PC-3 (cell line): ENCODE measurements at regions not wholly inside any gene's neighbourhood (a gene's known extent, or its start where the extent isn't known, plus 50 kb on each side); places are given as distances from the start of the nearest gene placed in this dataset.

Source experiments
- EZH2 ChIP-seq: fragments of 300-600 bp; sonication (generic); IDR thresholded peaks from one replicate; pipeline ENCODE4 v1.6.1; 2017; ENCODE audit warnings: antibody characterized with exemption, mild to moderate bottlenecking, low read length; ENCODE audit not compliant: unreplicated experiment
- TF ChIP-seq, protein P1 (sequence below): fragments of 300-600 bp; sonication (generic); conservative IDR thresholded peaks from 2 replicates; pipeline ENCODE4 v1.5.1; 2017; ENCODE audit warnings: antibody characterized with exemption, low read depth, mild to moderate bottlenecking, low read length

DNA sequence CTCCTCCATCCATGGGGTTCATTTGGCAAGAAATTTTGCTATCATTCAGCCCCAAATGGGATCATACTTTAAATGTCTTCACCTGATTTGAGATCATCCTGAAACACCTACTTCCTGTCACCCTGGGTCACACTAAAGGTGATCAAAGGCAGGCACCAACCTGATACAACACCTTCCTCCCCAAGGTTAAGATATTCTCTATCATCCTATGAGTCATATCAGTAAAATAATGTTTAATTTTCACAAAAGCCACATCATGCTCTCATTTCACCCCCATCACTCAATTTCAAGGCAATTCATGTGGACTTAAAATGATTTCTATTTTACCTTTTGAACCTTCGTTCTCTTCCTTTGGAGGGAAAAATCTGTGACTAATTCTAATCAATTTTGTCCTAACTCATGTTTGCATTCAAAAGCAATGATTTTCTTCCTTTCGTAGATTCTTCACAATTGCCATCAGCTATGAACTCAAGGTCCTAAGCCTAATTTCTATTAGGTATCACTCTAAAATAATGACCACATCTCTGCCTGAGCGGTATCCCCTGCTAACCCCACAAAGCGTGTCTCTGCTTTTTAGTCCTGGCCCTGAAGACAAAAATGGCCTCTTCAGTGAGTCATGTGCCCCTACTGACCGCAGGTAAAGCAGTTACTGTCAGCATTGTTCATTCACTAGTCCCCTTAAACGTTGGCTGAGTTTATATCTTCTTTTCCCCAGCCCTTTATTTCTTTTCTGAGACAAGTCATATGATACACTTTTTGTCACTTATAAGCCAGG, 139.0 kb downstream of the SPRY2 start:
- no peak for TF ChIP-seq EZH2
- TF ChIP-seq, protein P1, sequence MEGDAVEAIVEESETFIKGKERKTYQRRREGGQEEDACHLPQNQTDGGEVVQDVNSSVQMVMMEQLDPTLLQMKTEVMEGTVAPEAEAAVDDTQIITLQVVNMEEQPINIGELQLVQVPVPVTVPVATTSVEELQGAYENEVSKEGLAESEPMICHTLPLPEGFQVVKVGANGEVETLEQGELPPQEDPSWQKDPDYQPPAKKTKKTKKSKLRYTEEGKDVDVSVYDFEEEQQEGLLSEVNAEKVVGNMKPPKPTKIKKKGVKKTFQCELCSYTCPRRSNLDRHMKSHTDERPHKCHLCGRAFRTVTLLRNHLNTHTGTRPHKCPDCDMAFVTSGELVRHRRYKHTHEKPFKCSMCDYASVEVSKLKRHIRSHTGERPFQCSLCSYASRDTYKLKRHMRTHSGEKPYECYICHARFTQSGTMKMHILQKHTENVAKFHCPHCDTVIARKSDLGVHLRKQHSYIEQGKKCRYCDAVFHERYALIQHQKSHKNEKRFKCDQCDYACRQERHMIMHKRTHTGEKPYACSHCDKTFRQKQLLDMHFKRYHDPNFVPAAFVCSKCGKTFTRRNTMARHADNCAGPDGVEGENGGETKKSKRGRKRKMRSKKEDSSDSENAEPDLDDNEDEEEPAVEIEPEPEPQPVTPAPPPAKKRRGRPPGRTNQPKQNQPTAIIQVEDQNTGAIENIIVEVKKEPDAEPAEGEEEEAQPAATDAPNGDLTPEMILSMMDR: no peak
